Lung (tissue), 11 donors: ENCODE measurements at regions not wholly inside any gene's neighbourhood (a gene's known extent, or its start where the extent isn't known, plus 50 kb on each side); places are given as distances from the start of the nearest gene placed in this dataset.

ENCODE experiments used
- ATAC-seq: fragments of 200-7000 bp; cut with Tn5 transposase; one replicate; pipeline ENCODE4 v1.9.1; 2020; ENCODE audit warnings: moderate number of reproducible peaks; ENCODE audit not compliant: insufficient read depth, low FRiP score
- DNase-seq, 3 donors: peaks; one replicate each; pipeline ENCODE4 v3.0.0-alpha.2; 2013 to 2017
- H3K27ac ChIP-seq, 2 donors: one replicate each; pipeline ENCODE4 v1.5.1; 2013; ENCODE audit warnings: mild to moderate bottlenecking in 2 of 2, moderate library complexity in 2 of 2, control low read depth in 1 of 2, inconsistent platforms in 1 of 2, low read depth in 1 of 2, low read length in 1 of 2
- H3K27me3 ChIP-seq, 3 donors: one replicate each; pipeline ENCODE4 v1.5.1; 2013; ENCODE audit warnings: low read length in 2 of 3; ENCODE audit not compliant: control insufficient read depth in 3 of 3, insufficient read depth in 3 of 3
- H3K36me3 ChIP-seq, 4 donors: one replicate each; pipeline ENCODE4 v1.5.1; 2013; ENCODE audit warnings: low read length in 4 of 4, mild to moderate bottlenecking in 1 of 4, moderate library complexity in 1 of 4; ENCODE audit not compliant: control insufficient read depth in 4 of 4, insufficient read depth in 4 of 4
- H3K4me1 ChIP-seq, 5 donors: one replicate each; pipeline ENCODE4 v1.5.1; 2013; ENCODE audit warnings: low read length in 5 of 5, mild to moderate bottlenecking in 2 of 5, moderate library complexity in 1 of 5; ENCODE audit not compliant: control insufficient read depth in 5 of 5, insufficient read depth in 5 of 5
- H3K4me3 ChIP-seq: one replicate; pipeline ENCODE4 v1.5.1; 2013; ENCODE audit warnings: mild to moderate bottlenecking, control low read depth, moderate library complexity
- H3K9ac ChIP-seq, 2 donors: one replicate each; pipeline ENCODE4 v1.5.1; 2013; ENCODE audit warnings: low read length in 2 of 2, control low read depth in 1 of 2; ENCODE audit not compliant: insufficient read depth in 1 of 2
- H3K9me3 ChIP-seq, 4 donors: one replicate each; pipeline ENCODE4 v1.5.1; 2013; ENCODE audit warnings: low read length in 3 of 4, mild to moderate bottlenecking in 1 of 4, moderate library complexity in 1 of 4; ENCODE audit not compliant: control insufficient read depth in 4 of 4, insufficient read depth in 3 of 4
- CTCF ChIP-seq: IDR thresholded peaks from 2 replicates; pipeline ENCODE4 v1.5.1; 2012; ENCODE audit warnings: mild to moderate bottlenecking; ENCODE audit errors: control extremely low read depth, extremely low read depth
- WGBS, 2 donors: extraction: QIAGEN DNeasy Blood & Tissue Kit; methylation state at CpG; one replicate each; pipeline ENCODE4 v1.1.7; 2013; 5-methylcytosine and 5-hydroxymethylcytosine counted together
- donor health status: control.
- donor health status: control.
- donor health status: Bipolar disorder and iron deficiency.
- donor health status: healthy.
- donor health status: DM: yes; HTN: yes; CAD: no.

- H3K9me3 ChIP-seq = no peaks in the 10 kb centered on the region
- ATAC-seq (no peak), DNase-seq (no peak)
- TF ChIP-seq CTCF = no peak
- H3K27ac ChIP-seq = no peak overlapping the region
- no peaks in the 10 kb centered on the region for H3K36me3 ChIP-seq
- no peak overlapping the region for H3K4me3 ChIP-seq
- H3K27me3 ChIP-seq = no peaks in the 10 kb centered on the region
- H3K9ac ChIP-seq = no peak overlapping the region
- WGBS, 2 donors = 72 to 92% methylated on average over 2 of the region's 2 CpGs
- peaks cover 0 to 92% (median 56%) of the 10 kb centered on the region in 5 donors for H3K4me1 ChIP-seq
Measured at GRCh38 chr2:41935002-41935401, 112.8 kb upstream of the PKDCC start.

GRCh38 chr2:41935825-41936224 is 112.0 kb upstream of the PKDCC start:
- TF ChIP-seq CTCF = no peak
- Histone ChIP-seq H3K36me3 (no peaks in the 10 kb centered on the region), H3K4me1 (peaks cover 0 to 92% (median 62%) of the 10 kb centered on the region in 5 donors), H3K9me3 (no peaks in the 10 kb centered on the region), H3K27ac (no peak overlapping the region), H3K9ac (no peak overlapping the region), H3K4me3 (no peak overlapping the region), H3K27me3 (no peaks in the 10 kb centered on the region)
- WGBS, 2 donors = 71 to 82% methylated on average over 2 of the region's 2 CpGs
- DNase-seq (no peak), ATAC-seq (no peak)

GRCh38 chr2:41936771-41937463 is 110.9 kb upstream of the PKDCC start:
- Histone ChIP-seq H3K27me3 (no peaks in the 10 kb centered on the region), H3K9me3 (no peaks in the 10 kb centered on the region), H3K27ac (no peak overlapping the region), H3K4me1 (peaks cover 0 to 86% (median 55%) of the 10 kb centered on the region in 5 donors), H3K36me3 (no peaks in the 10 kb centered on the region), H3K4me3 (no peak overlapping the region), H3K9ac (no peak overlapping the region)
- no peak for TF ChIP-seq CTCF
- WGBS, 2 donors = 86 to 89% methylated on average over 7 of the region's 7 CpGs
- ATAC-seq (no peak), DNase-seq (no peak)

- DNase-seq (peak in 2 of 3 donors; percentile 23 to 39), ATAC-seq (no peak)
- no peak overlapping the region for H3K27ac ChIP-seq
- TF ChIP-seq CTCF = no peak
- WGBS, 2 donors = 88 to 91% methylated on average over 5 of the region's 5 CpGs
- H3K4me3 ChIP-seq = no peak overlapping the region
- H3K9ac ChIP-seq = no peak overlapping the region
- H3K4me1 ChIP-seq = peaks cover 0 to 80% (median 53%) of the 10 kb centered on the region in 5 donors
- H3K9me3 ChIP-seq = no peaks in the 10 kb centered on the region
- no peaks in the 10 kb centered on the region for H3K27me3 ChIP-seq
- H3K36me3 ChIP-seq = no peaks in the 10 kb centered on the region
Measured at GRCh38 chr2:41937464-41937906, 110.3 kb upstream of the PKDCC start.
